DND-41 (cell line): ENCODE measurements at regions not wholly inside any gene's neighbourhood (a gene's known extent, or its start where the extent isn't known, plus 50 kb on each side); places are given as distances from the start of the nearest gene placed in this dataset.

Experiments used
- ATAC-seq: fragments of 200-7000 bp; cut with Tn5 transposase; 3 replicates; pipeline ENCODE4 v1.9.1; 2021; ENCODE audit warnings: low read depth; ENCODE audit not compliant: insufficient read depth
- DNase-seq: peaks from one replicate; pipeline ENCODE4 v3.0.0-alpha.2; 2020
- H2AFZ ChIP-seq: 2 replicates; pipeline ENCODE4 v1.6.0; 2012; ENCODE audit warnings: low read depth, low read length
- H3K27ac ChIP-seq: 2 replicates; pipeline ENCODE4 v1.5.1; 2012; ENCODE audit warnings: low read length, inconsistent platforms
- H3K27me3 ChIP-seq: fragments of 200-600 bp; sonication (generic); 2 replicates; pipeline ENCODE4 v1.6.0; 2012; ENCODE audit warnings: low read length, mild to moderate bottlenecking, inconsistent platforms; ENCODE audit not compliant: insufficient read depth, poor library complexity
- H3K36me3 ChIP-seq: 2 replicates; pipeline ENCODE4 v1.5.1; 2012; ENCODE audit warnings: low read length, inconsistent platforms; ENCODE audit not compliant: insufficient read depth
- H3K4me1 ChIP-seq: 2 replicates; pipeline ENCODE4 v1.5.1; 2012; ENCODE audit warnings: mild to moderate bottlenecking, low read length; ENCODE audit not compliant: insufficient read depth
- H3K4me2 ChIP-seq: 2 replicates; pipeline ENCODE4 v1.6.0; 2012; ENCODE audit warnings: mild to moderate bottlenecking, moderate library complexity, low read length, inconsistent platforms; ENCODE audit not compliant: insufficient read depth
- H3K4me3 ChIP-seq, 2 experiments: fragments of 200-600 bp in 1 of 2; shearing (Covaris generic) in 1 of 2; 2 replicates each; pipeline ENCODE4 v1.5.1; 2012 to 2016; ENCODE audit warnings: inconsistent platforms in 2 of 2, low read length in 2 of 2, mild to moderate bottlenecking in 2 of 2, low read depth in 1 of 2, moderate library complexity in 1 of 2
- H3K79me2 ChIP-seq: 2 replicates; pipeline ENCODE4 v1.6.0; 2012; ENCODE audit warnings: low read length, inconsistent platforms; ENCODE audit not compliant: insufficient read depth
- H3K9ac ChIP-seq: 2 replicates; pipeline ENCODE4 v1.6.0; 2012; ENCODE audit warnings: low read depth, mild to moderate bottlenecking, inconsistent platforms, low read length, moderate library complexity
- H3K9me3 ChIP-seq: 2 replicates; pipeline ENCODE4 v1.5.1; 2012; ENCODE audit warnings: low read length, moderate library complexity, mild to moderate bottlenecking, inconsistent platforms; ENCODE audit not compliant: insufficient read depth, severe bottlenecking
- H4K20me1 ChIP-seq: 2 replicates; pipeline ENCODE4 v1.6.0; 2012; ENCODE audit warnings: low read length; ENCODE audit not compliant: insufficient read depth
- EZH2 ChIP-seq: IDR thresholded peaks from 3 replicates; pipeline ENCODE4 v1.6.1; 2012; ENCODE audit warnings: borderline replicate concordance, low read depth, mild to moderate bottlenecking, moderate library complexity, low read length, inconsistent platforms; ENCODE audit not compliant: severe bottlenecking
- TF ChIP-seq, protein P1 (sequence below): IDR thresholded peaks from 2 replicates; pipeline ENCODE4 v1.5.1; 2012; ENCODE audit warnings: borderline replicate concordance, low read length, moderate library complexity, mild to moderate bottlenecking; ENCODE audit not compliant: poor library complexity, severe bottlenecking; ENCODE audit errors: extremely low read depth

DNA sequence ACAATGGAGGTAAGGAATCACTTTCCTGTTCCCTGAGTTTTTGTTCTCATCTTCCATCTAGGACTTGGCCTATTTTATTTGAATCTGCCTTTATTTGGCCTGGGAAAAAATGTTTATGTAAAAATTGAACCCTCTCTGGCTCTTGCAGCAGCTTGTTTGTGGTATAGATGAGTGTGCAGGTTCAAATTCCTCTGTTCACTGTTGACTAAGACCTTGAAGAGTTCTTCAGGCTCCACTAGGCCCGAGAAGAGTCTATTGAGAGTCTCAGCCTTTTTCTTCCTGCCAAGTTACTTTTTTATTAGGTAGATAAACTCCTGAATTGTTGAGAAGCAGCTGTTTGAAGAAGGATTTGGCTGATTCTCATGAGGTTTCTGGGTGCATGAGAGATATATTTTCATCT, 248.8 kb upstream of the ADGRL2 start:
- TF ChIP-seq, protein P1, sequence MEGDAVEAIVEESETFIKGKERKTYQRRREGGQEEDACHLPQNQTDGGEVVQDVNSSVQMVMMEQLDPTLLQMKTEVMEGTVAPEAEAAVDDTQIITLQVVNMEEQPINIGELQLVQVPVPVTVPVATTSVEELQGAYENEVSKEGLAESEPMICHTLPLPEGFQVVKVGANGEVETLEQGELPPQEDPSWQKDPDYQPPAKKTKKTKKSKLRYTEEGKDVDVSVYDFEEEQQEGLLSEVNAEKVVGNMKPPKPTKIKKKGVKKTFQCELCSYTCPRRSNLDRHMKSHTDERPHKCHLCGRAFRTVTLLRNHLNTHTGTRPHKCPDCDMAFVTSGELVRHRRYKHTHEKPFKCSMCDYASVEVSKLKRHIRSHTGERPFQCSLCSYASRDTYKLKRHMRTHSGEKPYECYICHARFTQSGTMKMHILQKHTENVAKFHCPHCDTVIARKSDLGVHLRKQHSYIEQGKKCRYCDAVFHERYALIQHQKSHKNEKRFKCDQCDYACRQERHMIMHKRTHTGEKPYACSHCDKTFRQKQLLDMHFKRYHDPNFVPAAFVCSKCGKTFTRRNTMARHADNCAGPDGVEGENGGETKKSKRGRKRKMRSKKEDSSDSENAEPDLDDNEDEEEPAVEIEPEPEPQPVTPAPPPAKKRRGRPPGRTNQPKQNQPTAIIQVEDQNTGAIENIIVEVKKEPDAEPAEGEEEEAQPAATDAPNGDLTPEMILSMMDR = no peak
- no peak for TF ChIP-seq EZH2
- no peak overlapping the region for H2AFZ ChIP-seq
- H3K4me1 ChIP-seq = no peaks in the 10 kb centered on the region
- DNase-seq (no peak), ATAC-seq (no peak)
- no peaks in the 10 kb centered on the region for H3K27me3 ChIP-seq
- no peak overlapping the region for H3K27ac ChIP-seq
- H3K36me3 ChIP-seq = no peaks in the 10 kb centered on the region
- no peaks in the 10 kb centered on the region for H4K20me1 ChIP-seq
- no peak overlapping the region for H3K4me3 ChIP-seq
- no peak overlapping the region for H3K9ac ChIP-seq
- no peaks in the 10 kb centered on the region for H3K9me3 ChIP-seq
- no peaks in the 10 kb centered on the region for H3K79me2 ChIP-seq
- H3K4me2 ChIP-seq = no peak overlapping the region

DNA sequence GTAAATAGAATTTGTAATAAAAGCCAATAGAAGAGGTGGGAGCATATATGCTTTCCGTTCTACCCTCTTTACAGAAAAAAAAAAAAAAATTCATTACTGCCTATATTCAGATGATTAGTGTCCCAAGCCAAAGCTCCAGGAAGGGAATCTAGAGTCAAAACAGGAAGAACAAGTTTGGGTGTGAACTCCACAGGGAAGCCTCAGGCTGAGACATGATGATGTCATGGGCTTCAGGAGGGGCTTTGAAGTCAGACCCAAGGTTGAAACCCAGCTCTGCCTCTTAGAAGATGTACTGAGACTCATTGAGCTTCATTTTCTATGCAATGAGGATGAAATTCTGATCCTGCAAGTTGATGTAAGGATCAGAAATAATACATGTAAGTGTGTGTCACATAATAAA, 250.0 kb upstream of the ADGRL2 start:
- H4K20me1 ChIP-seq = no peaks in the 10 kb centered on the region
- no peaks in the 10 kb centered on the region for H3K9me3 ChIP-seq
- no peaks in the 10 kb centered on the region for H3K27me3 ChIP-seq
- no peak overlapping the region for H2AFZ ChIP-seq
- H3K4me1 ChIP-seq = no peaks in the 10 kb centered on the region
- H3K9ac ChIP-seq = no peak overlapping the region
- H3K36me3 ChIP-seq = no peaks in the 10 kb centered on the region
- H3K27ac ChIP-seq = no peak overlapping the region
- H3K4me3 ChIP-seq = no peak overlapping the region
- H3K79me2 ChIP-seq = no peaks in the 10 kb centered on the region
- TF ChIP-seq EZH2 = no peak
- TF ChIP-seq, protein P1 = no peak
- DNase-seq (no peak), ATAC-seq (no peak)
- no peak overlapping the region for H3K4me2 ChIP-seq

DNA sequence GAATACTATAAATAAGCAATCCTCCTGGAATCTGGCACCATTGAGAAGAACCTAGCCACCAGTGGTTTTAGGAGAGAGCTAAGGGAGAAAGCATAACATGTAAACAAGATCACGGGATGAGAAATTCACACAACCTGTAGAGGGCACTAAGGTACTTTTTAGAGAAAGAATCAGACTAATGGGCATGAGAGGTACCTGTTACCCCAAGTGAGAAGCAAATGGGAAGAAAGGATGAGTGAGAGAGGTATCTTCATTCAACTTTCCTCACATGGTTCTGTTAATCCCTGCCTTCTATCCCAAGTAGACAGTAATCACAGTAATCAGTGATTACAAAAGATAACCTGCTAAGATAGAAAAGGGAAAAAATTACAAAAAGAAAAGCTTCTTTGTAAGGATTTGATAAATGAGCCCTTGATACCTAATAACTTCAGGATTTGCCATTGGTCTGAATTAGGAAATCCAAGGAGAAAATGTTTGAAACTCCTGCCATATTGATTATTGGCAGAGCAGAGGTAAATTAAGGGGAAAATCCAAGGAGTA, 251.1 kb upstream of the ADGRL2 start:
- H3K4me2 ChIP-seq = no peak overlapping the region
- no peaks in the 10 kb centered on the region for H3K27me3 ChIP-seq
- no peak overlapping the region for H3K4me3 ChIP-seq
- H3K4me1 ChIP-seq = no peaks in the 10 kb centered on the region
- no peak overlapping the region for H3K9ac ChIP-seq
- DNase-seq (no peak), ATAC-seq (no peak)
- H3K36me3 ChIP-seq = no peaks in the 10 kb centered on the region
- H4K20me1 ChIP-seq = no peaks in the 10 kb centered on the region
- H3K79me2 ChIP-seq = no peaks in the 10 kb centered on the region
- H3K9me3 ChIP-seq = no peaks in the 10 kb centered on the region
- no peak overlapping the region for H3K27ac ChIP-seq
- H2AFZ ChIP-seq = no peak overlapping the region
- TF ChIP-seq, protein P1 = no peak
- TF ChIP-seq EZH2 = no peak
